Endothelial cell of umbilical vein (primary cell): ENCODE measurements at regions not wholly inside any gene's neighbourhood (a gene's known extent, or its start where the extent isn't known, plus 50 kb on each side); places are given as distances from the start of the nearest gene placed in this dataset.

Experiments
- EZH2 ChIP-seq: IDR thresholded peaks from 2 replicates; pipeline ENCODE4 v1.6.1; 2012; ENCODE audit warnings: borderline replicate concordance, low read depth, mild to moderate bottlenecking, moderate library complexity, low read length, inconsistent platforms; ENCODE audit not compliant: severe bottlenecking
- FOS ChIP-seq: IDR thresholded peaks from 2 replicates; pipeline ENCODE4 v1.6.1; 2011; ENCODE audit warnings: mild to moderate bottlenecking, low read length, moderate library complexity, borderline replicate concordance; ENCODE audit not compliant: insufficient read depth
- GATA2 ChIP-seq: IDR thresholded peaks from 2 replicates; pipeline ENCODE4 v1.7.0; 2011; ENCODE audit warnings: low read depth, mild to moderate bottlenecking, moderate library complexity, mixed read lengths, low read length; ENCODE audit not compliant: insufficient read length, insufficient read depth
- JUN ChIP-seq: IDR thresholded peaks from 2 replicates; pipeline ENCODE4 v1.6.1; 2011; ENCODE audit warnings: borderline replicate concordance, low read depth; ENCODE audit not compliant: insufficient read length, insufficient read depth
- MYC ChIP-seq: IDR thresholded peaks from one replicate; pipeline ENCODE4 v1.6.1; 2011; ENCODE audit warnings: mild to moderate bottlenecking, low read depth, low read length
- POLR2A ChIP-seq: IDR thresholded peaks from 2 replicates; pipeline ENCODE4 v1.6.1; 2012; ENCODE audit warnings: low read depth, mild to moderate bottlenecking, control low read depth, low read length
- POLR2AphosphoS5 ChIP-seq: IDR thresholded peaks from 2 replicates; pipeline ENCODE4 v1.6.1; 2012; ENCODE audit warnings: low read depth, mild to moderate bottlenecking, control low read depth, low read length, moderate library complexity; ENCODE audit not compliant: insufficient read depth
- TF ChIP-seq, protein P1 (sequence below), 2 donors: IDR thresholded peaks; 1 replicate in 1 of 2; 2 replicates in 1 of 2; pipeline ENCODE4 v1.5.1; 2011; ENCODE audit warnings: low read length in 2 of 2, mild to moderate bottlenecking in 2 of 2, moderate library complexity in 2 of 2, control low read depth in 1 of 2, inconsistent platforms in 1 of 2, low read depth in 1 of 2; ENCODE audit not compliant: insufficient read depth in 1 of 2; ENCODE audit errors: extremely low read depth in 1 of 2
- TF ChIP-seq, protein P2 (sequence below): IDR thresholded peaks from 2 replicates; pipeline ENCODE4 v1.6.1; 2011; ENCODE audit not compliant: insufficient read depth, insufficient read length

DNA sequence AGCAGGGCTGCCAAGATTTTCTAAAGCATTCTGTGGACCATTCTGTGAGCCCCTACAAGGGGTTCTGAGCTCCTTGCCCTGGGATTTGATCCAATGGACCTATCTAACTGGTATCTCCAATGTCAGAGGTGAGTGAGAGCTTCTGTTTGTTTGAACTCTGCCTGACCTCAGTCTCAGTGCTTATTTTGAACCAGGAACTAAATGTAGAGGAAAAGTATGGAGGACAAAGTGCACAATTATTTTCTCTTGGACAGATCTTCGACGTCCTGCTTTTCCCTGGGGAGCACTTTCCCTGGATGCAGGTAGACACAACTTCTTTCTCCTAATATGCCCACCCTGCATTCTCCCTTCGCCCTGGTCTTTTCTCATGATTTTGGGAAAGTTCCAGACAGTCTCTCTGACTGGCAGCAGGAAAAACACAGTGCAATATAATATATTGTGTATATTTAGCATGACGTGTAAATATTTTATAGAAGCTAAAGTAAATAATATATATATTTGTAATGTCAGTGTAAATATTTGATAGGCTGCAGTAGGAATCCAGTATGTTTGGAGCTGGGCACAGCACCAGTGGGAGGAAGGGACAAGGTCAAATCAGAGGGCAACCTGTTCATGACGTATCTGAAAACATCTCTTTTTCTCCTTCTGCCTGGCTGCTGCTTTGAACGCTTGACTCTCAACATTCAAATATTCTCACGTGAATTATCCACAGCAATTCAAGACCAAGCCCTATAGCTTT, 184.0 kb upstream of the LYZL1 start:
- TF ChIP-seq POLR2A (no peak), POLR2AphosphoS5 (no peak), EZH2 (no peak), MYC (no peak), JUN (no peak), FOS (no peak), GATA2 (no peak)
- TF ChIP-seq, protein P1, sequence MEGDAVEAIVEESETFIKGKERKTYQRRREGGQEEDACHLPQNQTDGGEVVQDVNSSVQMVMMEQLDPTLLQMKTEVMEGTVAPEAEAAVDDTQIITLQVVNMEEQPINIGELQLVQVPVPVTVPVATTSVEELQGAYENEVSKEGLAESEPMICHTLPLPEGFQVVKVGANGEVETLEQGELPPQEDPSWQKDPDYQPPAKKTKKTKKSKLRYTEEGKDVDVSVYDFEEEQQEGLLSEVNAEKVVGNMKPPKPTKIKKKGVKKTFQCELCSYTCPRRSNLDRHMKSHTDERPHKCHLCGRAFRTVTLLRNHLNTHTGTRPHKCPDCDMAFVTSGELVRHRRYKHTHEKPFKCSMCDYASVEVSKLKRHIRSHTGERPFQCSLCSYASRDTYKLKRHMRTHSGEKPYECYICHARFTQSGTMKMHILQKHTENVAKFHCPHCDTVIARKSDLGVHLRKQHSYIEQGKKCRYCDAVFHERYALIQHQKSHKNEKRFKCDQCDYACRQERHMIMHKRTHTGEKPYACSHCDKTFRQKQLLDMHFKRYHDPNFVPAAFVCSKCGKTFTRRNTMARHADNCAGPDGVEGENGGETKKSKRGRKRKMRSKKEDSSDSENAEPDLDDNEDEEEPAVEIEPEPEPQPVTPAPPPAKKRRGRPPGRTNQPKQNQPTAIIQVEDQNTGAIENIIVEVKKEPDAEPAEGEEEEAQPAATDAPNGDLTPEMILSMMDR (IDR thresholded peaks at IDR 0.05; ENCODE audit: extremely low read depth in 1 of 2, insufficient read depth in 1 of 2, low read depth in 1 of 2, low read length in 2 of 2), result no peak
- TF ChIP-seq, protein P2, sequence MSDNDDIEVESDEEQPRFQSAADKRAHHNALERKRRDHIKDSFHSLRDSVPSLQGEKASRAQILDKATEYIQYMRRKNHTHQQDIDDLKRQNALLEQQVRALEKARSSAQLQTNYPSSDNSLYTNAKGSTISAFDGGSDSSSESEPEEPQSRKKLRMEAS, result no peak
